ENCODE measurements at regions not wholly inside any gene's neighbourhood (a gene's known extent, or its start where the extent isn't known, plus 50 kb on each side); places are given as distances from the start of the nearest gene placed in this dataset.

DNA sequence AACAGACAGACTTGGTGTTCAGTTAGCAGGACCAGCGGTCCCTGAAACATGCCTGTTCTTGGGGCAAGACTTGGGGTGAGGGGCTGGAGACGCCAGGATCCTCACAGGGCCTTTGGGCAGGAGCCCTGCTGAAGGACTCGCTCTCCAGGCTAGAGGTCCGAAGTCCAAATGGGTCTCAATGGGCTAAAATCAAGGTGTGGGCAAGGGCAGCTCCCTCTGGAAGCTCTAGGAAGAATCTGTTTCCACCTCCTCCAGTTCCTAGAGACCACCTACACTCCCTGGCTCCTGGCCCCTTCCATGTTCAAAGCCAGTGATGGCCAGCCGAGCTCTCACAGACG is 111.3 kb downstream of the TUBA3C start:
- no peak overlapping the region for H3K4me3 Mint-ChIP-seq (ENCODE audit: unreplicated experiment)
- peaks cover 11% of the 10 kb centered on the region for H3K27me3 Mint-ChIP-seq (ENCODE audit: insufficient read depth, unreplicated experiment)
- H3K4me1 Mint-ChIP-seq (ENCODE audit: insufficient read depth, unreplicated experiment), result no peaks in the 10 kb centered on the region
- CTCF ChIA-PET, result no interaction called here
- POLR2A ChIA-PET, result no interaction called here
- no peak overlapping the region for H3K27ac Mint-ChIP-seq (ENCODE audit: low read depth, unreplicated experiment)
- peaks cover 9% of the 10 kb centered on the region for H3K9me3 Mint-ChIP-seq (ENCODE audit: unreplicated experiment)
- intact Hi-C loops (cut with micrococcal nuclease), result no loop called here
- no peak for DNase-seq (ENCODE audit: unreplicated experiment)
- H3K36me3 Mint-ChIP-seq (ENCODE audit: insufficient read depth, unreplicated experiment), result no peaks in the 10 kb centered on the region
- TF ChIP-seq CTCF (IDR thresholded peaks at IDR 0.05; ENCODE audit: unreplicated experiment), result no peak
- no TSS peak for BruUV-seq (replicated peaks)

GRCh38 chr13:19069684-19070397 is 111.8 kb downstream of the TUBA3C start:
- TF ChIP-seq CTCF (IDR thresholded peaks at IDR 0.05; ENCODE audit: unreplicated experiment), result no peak
- Mint-ChIP-seq H3K27me3 (ENCODE audit: insufficient read depth, unreplicated experiment) (peaks cover 7% of the 10 kb centered on the region), H3K36me3 (ENCODE audit: insufficient read depth, unreplicated experiment) (no peaks in the 10 kb centered on the region), H3K4me1 (ENCODE audit: insufficient read depth, unreplicated experiment) (no peaks in the 10 kb centered on the region), H3K27ac (ENCODE audit: low read depth, unreplicated experiment) (no peak overlapping the region), H3K4me3 (ENCODE audit: unreplicated experiment) (no peak overlapping the region), H3K9me3 (ENCODE audit: unreplicated experiment) (peaks cover 8% of the 10 kb centered on the region)
- intact Hi-C loops (cut with micrococcal nuclease), result no loop called here
- BruUV-seq (replicated peaks), result no TSS peak
- POLR2A ChIA-PET, result no interaction called here
- CTCF ChIA-PET, result no interaction called here
- DNase-seq (ENCODE audit: unreplicated experiment), result no peak

DNA sequence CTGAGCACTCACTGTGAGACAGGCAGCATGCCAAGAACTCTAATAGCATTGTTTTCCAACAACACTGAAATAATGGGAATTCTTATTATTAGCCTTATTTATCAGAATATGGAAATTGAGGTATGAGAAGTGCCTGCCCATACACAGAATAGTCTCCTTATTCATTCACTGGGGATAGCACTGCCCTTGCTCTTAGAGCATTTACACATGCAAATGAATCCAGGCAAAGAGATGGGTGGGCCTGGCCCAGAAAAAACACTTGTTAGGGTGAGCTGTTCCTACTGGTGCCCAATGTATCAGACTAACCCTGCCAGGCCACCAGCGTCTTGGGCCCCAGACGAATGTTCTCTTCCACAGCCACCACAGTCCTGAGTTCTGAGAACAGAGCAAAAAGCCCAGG is 112.9 kb downstream of the TUBA3C start:
- ChIA-PET POLR2A (no interaction called here), CTCF (interaction anchor here (0.5 kb wide), 1 partner anchor 9 kb away, joined by 5 read pairs; no protein-coding TSS in a partner anchor)
- no peak for TF ChIP-seq CTCF (IDR thresholded peaks at IDR 0.05; ENCODE audit: unreplicated experiment)
- Mint-ChIP-seq H3K4me3 (ENCODE audit: unreplicated experiment) (no peak overlapping the region), H3K36me3 (ENCODE audit: insufficient read depth, unreplicated experiment) (no peaks in the 10 kb centered on the region), H3K4me1 (ENCODE audit: insufficient read depth, unreplicated experiment) (no peaks in the 10 kb centered on the region), H3K27ac (ENCODE audit: low read depth, unreplicated experiment) (no peak overlapping the region), H3K27me3 (ENCODE audit: insufficient read depth, unreplicated experiment) (no peaks in the 10 kb centered on the region), H3K9me3 (ENCODE audit: unreplicated experiment) (peaks cover 7% of the 10 kb centered on the region)
- intact Hi-C loops (cut with micrococcal nuclease), result no loop called here
- no TSS peak for BruUV-seq (replicated peaks)
- no peak for DNase-seq (ENCODE audit: unreplicated experiment)

- ChIA-PET POLR2A (no interaction called here), CTCF (no interaction called here)
- peaks cover 7% of the 10 kb centered on the region for H3K9me3 Mint-ChIP-seq (ENCODE audit: unreplicated experiment)
- no peak overlapping the region for H3K4me3 Mint-ChIP-seq (ENCODE audit: unreplicated experiment)
- no peaks in the 10 kb centered on the region for H3K4me1 Mint-ChIP-seq (ENCODE audit: insufficient read depth, unreplicated experiment)
- no peak overlapping the region for H3K27ac Mint-ChIP-seq (ENCODE audit: low read depth, unreplicated experiment)
- BruUV-seq (replicated peaks), result no TSS peak
- intact Hi-C loops (cut with micrococcal nuclease), result no loop called here
- DNase-seq (ENCODE audit: unreplicated experiment), result no peak
- no peak for TF ChIP-seq CTCF (IDR thresholded peaks at IDR 0.05; ENCODE audit: unreplicated experiment)
- no peaks in the 10 kb centered on the region for H3K27me3 Mint-ChIP-seq (ENCODE audit: insufficient read depth, unreplicated experiment)
- no peaks in the 10 kb centered on the region for H3K36me3 Mint-ChIP-seq (ENCODE audit: insufficient read depth, unreplicated experiment)
Measured at GRCh38 chr13:19067767-19068166, 113.9 kb downstream of the TUBA3C start.

Measured in MCF 10A (cell line).